ENCODE measurements at regions not wholly inside any gene's neighbourhood (a gene's known extent, or its start where the extent isn't known, plus 50 kb on each side); places are given as distances from the start of the nearest gene placed in this dataset.

GRCh38 chr5:35312267-35312666, 82.0 kb upstream of the PRLR start:
- no peak for DNase-seq

- no peak for DNase-seq
These were observed 79.3 kb upstream of the PRLR start for GRCh38 chr5:35309365-35310130.

GRCh38 chr5:35308421-35308820, 78.1 kb upstream of the PRLR start:
- no peak for DNase-seq

- DNase-seq: no peak
These were observed 76.6 kb upstream of the PRLR start for GRCh38 chr5:35306716-35307365.

- DNase-seq: no peak
These were observed 75.2 kb upstream of the PRLR start for GRCh38 chr5:35305336-35306020.

GRCh38 chr5:35304291-35304690, 74.0 kb upstream of the PRLR start:
- DNase-seq: no peak

- no peak for DNase-seq
These were observed 72.9 kb upstream of the PRLR start for GRCh38 chr5:35303152-35303551.

- no peak for DNase-seq
These were observed 72.3 kb upstream of the PRLR start for GRCh38 chr5:35302544-35302943.

- DNase-seq: no peak
These were observed 67.5 kb upstream of the PRLR start for GRCh38 chr5:35297755-35298154.

GRCh38 chr5:35294976-35295375, 64.7 kb upstream of the PRLR start:
- DNase-seq: no peak

- DNase-seq: no peak
These were observed 63.7 kb upstream of the PRLR start for GRCh38 chr5:35294017-35294416.

GRCh38 chr5:35285435-35285834, 55.1 kb upstream of the PRLR start:
- no peak for DNase-seq

GRCh38 chr5:35285011-35285410, 54.7 kb upstream of the PRLR start:
- DNase-seq: no peak

- DNase-seq: no peak
These were observed 54.1 kb upstream of the PRLR start for GRCh38 chr5:35284364-35284763.

- no peak for DNase-seq
These were observed 52.5 kb upstream of the PRLR start for GRCh38 chr5:35282810-35283209.

- no peak for DNase-seq
These were observed 51.3 kb upstream of the PRLR start for GRCh38 chr5:35281613-35282012.

All from SIG-M5 (cell line).